SK-N-SH treated with all-trans-retinoic acid at 6 μM for 48 hours (cell line): ENCODE measurements at regions not wholly inside any gene's neighbourhood (a gene's known extent, or its start where the extent isn't known, plus 50 kb on each side); places are given as distances from the start of the nearest gene placed in this dataset.

Experiments
- CSRNP3 ChIP-seq: fragments of 250-450 bp; sonication (Bioruptor Pico); IDR thresholded peaks from 2 replicates; pipeline ENCODE4 v1.5.1; 2021; ENCODE audit warnings: mild to moderate bottlenecking, moderate library complexity
- ISL1 ChIP-seq: fragments of 250-450 bp; sonication (Bioruptor Pico); IDR thresholded peaks from 2 replicates; pipeline ENCODE4 v2.1.2; 2022; ENCODE audit warnings: mild to moderate bottlenecking, moderate library complexity
- PATZ1 ChIP-seq: fragments of 250-450 bp; sonication (Bioruptor Pico); IDR thresholded peaks from 2 replicates; pipeline ENCODE4 v1.8.0; 2020; ENCODE audit warnings: mild to moderate bottlenecking, moderate library complexity, borderline replicate concordance
- RARB ChIP-seq: fragments of 250-450 bp; sonication (Bioruptor Pico); IDR thresholded peaks from 2 replicates; pipeline ENCODE4 v1.8.0; 2021; ENCODE audit warnings: mild to moderate bottlenecking, moderate library complexity
- SNAI2 ChIP-seq: fragments of 250-450 bp; sonication (Bioruptor Pico); IDR thresholded peaks from 2 replicates; pipeline ENCODE4 v1.5.0; 2020; ENCODE audit warnings: mild to moderate bottlenecking, moderate library complexity
- ZC3H10 ChIP-seq: fragments of 250-450 bp; sonication (Bioruptor Pico); IDR thresholded peaks from 2 replicates; pipeline ENCODE4 v1.5.1; 2021; ENCODE audit warnings: mild to moderate bottlenecking, moderate library complexity
- ZNF565 ChIP-seq: fragments of 450-650 bp; formaldehyde crosslinking; conservative IDR thresholded peaks from 2 replicates; pipeline ENCODE4 v1.5.0; 2020; ENCODE audit warnings: low read depth, mild to moderate bottlenecking, moderate library complexity
- ZNF70 ChIP-seq: fragments of 450-650 bp; formaldehyde crosslinking; IDR thresholded peaks from 2 replicates; pipeline ENCODE4 v1.5.0; 2020; ENCODE audit warnings: mild to moderate bottlenecking, moderate library complexity

GRCh38 chr5:39891376-39891775 lies 466.6 kb upstream of the DAB2 start:
- no peak for TF ChIP-seq RARB
- no peak for TF ChIP-seq PATZ1 (CRISPR knock-in tag)
- no peak for TF ChIP-seq ISL1 (CRISPR knock-in tag)
- TF ChIP-seq SNAI2, result no peak
- TF ChIP-seq CSRNP3 (CRISPR knock-in tag), result no peak
- no peak for TF ChIP-seq ZNF70
- no peak for TF ChIP-seq ZNF565 (CRISPR knock-in tag)
- TF ChIP-seq ZC3H10, result no peak
